ENCODE measurements at regions not wholly inside any gene's neighbourhood (a gene's known extent, or its start where the extent isn't known, plus 50 kb on each side); places are given as distances from the start of the nearest gene placed in this dataset.

DNA sequence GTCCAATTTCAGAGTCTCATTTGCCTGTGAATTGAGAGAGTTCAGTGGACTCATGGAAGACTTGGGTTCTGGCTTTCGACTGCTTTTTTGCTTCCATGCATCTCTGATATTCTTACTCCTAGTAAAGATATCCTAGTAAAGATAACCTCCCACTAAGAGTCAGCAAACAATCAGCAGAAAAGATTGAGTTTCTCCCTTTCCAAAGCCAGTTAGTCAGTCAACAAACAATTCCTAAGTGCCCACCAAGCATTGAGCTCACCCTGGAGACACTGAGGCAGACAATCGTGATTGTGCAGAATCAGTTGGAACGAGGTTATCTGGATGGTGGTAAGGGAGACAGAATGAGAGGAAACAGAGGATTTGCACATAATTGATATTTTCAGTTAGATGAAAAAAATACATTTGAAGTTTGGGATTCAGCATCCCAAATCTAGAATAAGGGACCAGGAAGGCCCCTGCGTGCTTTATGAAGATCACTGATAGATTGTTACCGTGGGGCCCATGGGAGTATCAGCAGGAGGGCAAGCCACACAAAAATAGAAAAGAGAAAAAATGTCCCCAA is 99.7 kb upstream of the SLC38A2 start:
- TF ChIP-seq, protein P1, sequence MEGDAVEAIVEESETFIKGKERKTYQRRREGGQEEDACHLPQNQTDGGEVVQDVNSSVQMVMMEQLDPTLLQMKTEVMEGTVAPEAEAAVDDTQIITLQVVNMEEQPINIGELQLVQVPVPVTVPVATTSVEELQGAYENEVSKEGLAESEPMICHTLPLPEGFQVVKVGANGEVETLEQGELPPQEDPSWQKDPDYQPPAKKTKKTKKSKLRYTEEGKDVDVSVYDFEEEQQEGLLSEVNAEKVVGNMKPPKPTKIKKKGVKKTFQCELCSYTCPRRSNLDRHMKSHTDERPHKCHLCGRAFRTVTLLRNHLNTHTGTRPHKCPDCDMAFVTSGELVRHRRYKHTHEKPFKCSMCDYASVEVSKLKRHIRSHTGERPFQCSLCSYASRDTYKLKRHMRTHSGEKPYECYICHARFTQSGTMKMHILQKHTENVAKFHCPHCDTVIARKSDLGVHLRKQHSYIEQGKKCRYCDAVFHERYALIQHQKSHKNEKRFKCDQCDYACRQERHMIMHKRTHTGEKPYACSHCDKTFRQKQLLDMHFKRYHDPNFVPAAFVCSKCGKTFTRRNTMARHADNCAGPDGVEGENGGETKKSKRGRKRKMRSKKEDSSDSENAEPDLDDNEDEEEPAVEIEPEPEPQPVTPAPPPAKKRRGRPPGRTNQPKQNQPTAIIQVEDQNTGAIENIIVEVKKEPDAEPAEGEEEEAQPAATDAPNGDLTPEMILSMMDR (IDR thresholded peaks at IDR 0.05): no peak
- no peak for TF ChIP-seq POLR2A (IDR thresholded peaks at IDR 0.05)

Measured in body of pancreas (tissue), 4 donors.